HG03432 (cell line): ENCODE measurements at regions not wholly inside any gene's neighbourhood (a gene's known extent, or its start where the extent isn't known, plus 50 kb on each side); places are given as distances from the start of the nearest gene placed in this dataset.
A peak's percentile ranks its signal among the peaks of the same experiment; 100 is the strongest.
"Not testable (repeated sequence)": the region's sequence is repeated elsewhere in the genome, so short reads cannot be mapped to it uniquely, and the experiment has no call there.

ENCODE experiments used
- ATAC-seq: cut with Tn5 transposase; IDR thresholded peaks from one replicate; pipeline ENCODE4 v1.9.1; 2021; ENCODE audit warnings: mild to moderate bottlenecking, moderate library complexity; ENCODE audit not compliant: unreplicated experiment

DNA sequence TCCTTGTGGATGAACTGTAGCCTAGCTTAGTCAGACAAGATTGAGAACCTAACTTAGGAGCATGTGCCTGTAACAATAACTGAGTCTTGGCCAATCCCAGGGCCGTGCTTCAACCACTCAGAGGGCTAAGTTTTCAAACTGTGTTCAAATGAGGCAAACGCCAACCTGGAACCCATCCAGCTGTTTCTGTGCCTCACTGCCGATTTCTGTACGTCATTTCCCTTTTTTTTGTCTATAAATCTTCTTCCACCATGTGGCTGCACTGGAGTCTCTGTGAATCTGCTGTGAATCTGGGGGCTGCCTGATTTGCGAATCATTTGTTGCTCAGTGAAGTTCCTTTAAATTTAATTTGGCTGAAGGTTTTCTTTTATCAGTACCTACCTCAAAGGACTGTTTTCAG lies 115.0 kb upstream of the CHD6 start:
- no peak for ATAC-seq

DNA sequence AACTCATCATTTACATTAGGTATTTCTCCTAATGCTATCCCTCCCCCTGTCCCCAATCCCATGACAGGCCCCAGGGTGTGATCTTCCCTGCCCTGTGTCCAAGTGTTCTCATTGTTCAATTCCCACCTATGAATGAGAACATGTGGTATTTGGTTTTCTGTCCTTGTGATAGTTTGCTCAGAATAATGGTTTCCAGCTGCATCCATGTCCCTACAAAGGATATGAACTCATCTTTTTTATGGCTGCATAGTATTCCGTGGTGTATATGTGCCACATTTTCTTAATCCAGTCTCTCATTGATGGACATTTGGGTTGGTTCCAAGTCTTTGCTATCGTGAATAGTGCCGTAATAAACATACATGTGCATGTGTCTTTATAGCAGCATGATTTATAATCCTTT lies 113.0 kb upstream of the CHD6 start:
- not testable (repeated sequence) for ATAC-seq

DNA sequence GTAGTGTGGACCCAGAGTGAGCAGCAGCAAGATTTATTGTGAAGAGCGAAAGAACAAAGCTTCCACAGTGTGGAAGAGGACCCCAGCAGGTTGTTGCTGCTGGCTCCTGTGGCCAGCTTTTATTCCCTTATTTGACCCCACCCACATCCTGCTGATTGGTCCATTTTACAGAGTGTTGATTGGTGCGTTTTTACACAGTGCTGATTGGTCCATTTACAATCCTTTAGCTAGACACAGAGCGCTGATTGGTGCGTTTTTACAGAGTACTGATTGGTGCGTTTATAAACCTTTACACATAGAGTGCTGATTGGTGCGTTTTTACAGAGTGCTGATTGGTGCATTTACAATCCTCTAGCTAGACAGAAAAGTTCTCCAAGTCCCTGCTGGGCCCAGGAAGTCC lies 109.5 kb upstream of the CHD6 start:
- not testable (repeated sequence) for ATAC-seq

DNA sequence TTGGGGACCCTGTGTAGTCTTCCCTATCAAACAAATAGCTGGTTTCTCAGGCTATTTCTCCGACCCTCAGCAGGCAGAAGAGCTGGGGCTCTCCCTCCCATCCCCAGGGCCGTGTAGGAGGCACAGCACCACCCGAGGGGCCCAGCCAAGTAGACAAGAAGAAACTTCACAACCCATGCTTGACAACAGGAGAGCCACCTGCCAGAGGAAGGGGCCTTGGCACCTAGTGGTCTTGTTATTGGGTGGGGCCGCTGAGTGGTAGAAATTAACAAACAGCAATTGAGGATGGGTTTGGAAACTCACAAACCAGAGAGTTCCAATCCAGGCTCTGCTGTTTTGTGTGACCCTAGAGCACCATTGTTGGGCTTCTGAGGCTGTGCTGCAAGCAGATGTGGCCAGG lies 108.5 kb upstream of the CHD6 start:
- no peak for ATAC-seq

DNA sequence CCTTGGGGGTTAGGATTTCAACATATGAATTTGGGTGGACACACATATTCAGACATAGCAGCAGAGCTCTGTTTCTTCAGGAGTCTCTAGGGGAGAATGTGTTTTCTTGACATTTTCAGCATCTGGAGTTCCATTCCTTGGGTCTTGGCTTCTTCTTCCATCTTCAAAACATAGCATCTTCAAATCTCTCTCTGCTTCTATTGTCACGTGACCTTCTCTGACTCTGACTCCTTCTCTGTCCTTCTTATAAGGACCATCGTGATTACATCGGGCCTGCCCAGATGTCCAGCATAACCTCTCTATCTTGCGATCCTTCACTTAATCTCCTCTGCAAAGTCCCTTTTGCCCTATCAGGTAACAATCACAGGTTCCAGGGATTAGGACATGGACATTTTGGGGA lies 101.0 kb upstream of the CHD6 start:
- no peak for ATAC-seq

DNA sequence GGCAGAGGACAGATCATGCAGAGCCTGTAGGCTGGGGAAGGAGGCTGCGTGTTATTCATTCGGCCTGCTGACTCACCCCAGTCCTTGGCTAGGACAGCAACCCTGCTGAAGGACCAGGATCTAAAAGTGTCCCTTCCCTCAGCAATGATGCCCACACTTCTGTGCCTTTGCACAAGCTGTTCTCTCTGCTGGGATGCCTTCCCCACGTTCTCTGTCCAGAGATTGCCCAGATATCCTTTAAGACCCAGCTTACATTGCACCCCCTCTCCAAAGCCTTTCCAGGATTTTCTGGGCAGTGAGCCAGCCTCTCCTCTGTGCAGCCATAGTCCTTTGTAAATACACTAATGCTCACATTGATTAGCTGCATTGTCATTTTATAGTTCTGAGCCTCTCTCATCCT lies 99.3 kb upstream of the CHD6 start:
- ATAC-seq = no peak

DNA sequence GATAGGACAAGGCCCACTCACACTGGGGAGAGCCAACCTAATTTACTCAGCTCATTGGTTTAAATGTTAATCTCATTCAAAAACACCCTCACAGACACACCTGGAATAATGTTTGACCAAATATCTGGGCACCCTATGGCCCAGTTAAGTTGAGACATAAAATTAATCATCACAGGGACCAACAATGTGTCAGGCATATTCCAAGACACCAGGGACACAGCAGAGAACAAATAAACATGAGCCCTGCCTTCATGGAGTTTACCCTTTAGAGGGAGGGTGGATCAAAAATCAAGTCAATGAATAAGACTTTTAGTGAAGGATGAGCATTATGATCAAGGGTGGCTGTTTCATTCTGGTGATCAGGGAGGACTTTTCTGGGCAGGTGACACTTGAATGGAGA lies 98.7 kb upstream of the CHD6 start:
- no peak for ATAC-seq

GRCh38 chr20:41716436-41716835 lies 98.3 kb upstream of the CHD6 start:
- no peak for ATAC-seq

- no peak for ATAC-seq
Observed at GRCh38 chr20:41715526-41715925, 97.3 kb upstream of the CHD6 start.

GRCh38 chr20:41714030-41714429 lies 95.9 kb upstream of the CHD6 start:
- no peak for ATAC-seq

DNA sequence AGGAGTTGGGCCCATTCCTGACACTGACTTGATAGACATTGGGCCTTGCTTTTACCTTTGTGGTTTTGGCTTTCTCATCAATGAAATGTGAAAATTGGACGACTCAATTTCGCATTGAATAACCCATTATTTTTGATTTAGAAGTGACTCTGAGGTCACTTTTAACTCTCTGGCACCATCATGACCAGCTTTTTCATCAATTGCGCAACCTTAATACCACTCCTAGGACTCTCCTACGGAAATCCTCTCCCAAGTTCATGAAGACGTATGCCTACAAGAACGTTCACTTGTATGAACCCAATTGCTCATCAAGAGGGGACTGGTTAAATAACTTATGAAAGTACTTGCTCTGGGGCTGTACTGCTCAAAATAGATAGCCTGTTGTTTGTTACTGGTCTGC lies 86.7 kb upstream of the CHD6 start:
- ATAC-seq = no peak

DNA sequence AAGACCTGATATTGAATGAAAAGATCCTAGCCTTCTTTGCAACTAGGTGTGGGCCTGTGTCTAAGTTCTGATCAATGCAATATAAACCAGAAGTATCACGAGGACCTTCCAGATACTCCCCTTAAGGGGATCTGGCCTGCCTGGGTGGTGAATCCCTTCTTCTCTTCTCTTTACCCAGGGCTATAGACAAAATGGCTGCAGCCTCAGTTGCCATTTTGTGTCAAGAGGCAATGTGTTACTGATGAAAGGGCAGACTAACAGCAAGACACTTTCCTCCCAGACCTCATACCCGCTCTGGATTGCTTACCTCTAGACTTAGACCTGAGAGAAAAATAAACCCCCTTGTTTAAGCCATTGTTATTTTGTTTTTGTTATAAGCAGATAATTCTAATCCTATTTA lies 84.5 kb upstream of the CHD6 start:
- no peak for ATAC-seq

GRCh38 chr20:41701588-41702348 lies 83.6 kb upstream of the CHD6 start:
- no peak for ATAC-seq

GRCh38 chr20:41699673-41700072 lies 81.5 kb upstream of the CHD6 start:
- ATAC-seq = not testable (repeated sequence)

GRCh38 chr20:41697861-41698559 lies 79.8 kb upstream of the CHD6 start:
- no peak for ATAC-seq

DNA sequence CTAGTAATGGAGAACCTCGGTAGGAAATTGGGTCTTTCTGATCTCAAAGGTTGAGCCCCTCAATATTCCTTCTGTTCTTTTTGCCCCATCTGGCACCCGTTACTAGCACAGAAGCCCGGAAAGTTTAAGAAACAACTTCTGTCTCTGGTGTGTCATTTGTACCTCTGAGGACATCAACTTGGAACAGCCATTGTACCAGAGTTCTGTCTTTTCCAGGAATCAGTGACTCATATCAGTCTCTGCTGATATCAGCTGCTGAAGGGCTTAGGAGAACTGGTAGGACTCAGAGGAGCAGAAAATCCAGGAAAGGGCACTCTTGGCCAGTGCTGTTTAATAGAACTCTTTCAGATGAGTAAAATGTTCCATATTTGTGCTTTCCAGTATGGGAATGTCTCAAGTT lies 78.3 kb upstream of the CHD6 start:
- no peak for ATAC-seq

DNA sequence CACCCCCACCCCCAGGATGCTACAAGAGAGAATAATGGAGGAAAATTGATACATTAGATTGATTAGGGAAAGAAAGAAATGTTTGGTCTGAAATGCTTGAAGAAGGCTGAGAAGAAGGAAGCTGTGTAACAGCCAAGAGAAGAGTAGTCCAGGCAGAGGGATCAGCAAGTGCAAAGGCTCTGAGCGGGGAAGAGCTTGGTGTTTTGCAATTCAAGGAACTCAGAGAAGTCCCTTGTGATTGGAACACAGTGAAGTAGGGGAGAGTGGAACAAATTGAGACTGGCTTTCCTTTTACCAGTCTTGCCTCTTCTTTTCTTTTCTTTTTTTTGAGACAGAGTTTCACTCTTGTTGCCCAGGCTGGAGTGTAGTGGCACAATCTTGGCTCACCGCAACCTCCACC lies 76.6 kb upstream of the CHD6 start:
- no peak for ATAC-seq

DNA sequence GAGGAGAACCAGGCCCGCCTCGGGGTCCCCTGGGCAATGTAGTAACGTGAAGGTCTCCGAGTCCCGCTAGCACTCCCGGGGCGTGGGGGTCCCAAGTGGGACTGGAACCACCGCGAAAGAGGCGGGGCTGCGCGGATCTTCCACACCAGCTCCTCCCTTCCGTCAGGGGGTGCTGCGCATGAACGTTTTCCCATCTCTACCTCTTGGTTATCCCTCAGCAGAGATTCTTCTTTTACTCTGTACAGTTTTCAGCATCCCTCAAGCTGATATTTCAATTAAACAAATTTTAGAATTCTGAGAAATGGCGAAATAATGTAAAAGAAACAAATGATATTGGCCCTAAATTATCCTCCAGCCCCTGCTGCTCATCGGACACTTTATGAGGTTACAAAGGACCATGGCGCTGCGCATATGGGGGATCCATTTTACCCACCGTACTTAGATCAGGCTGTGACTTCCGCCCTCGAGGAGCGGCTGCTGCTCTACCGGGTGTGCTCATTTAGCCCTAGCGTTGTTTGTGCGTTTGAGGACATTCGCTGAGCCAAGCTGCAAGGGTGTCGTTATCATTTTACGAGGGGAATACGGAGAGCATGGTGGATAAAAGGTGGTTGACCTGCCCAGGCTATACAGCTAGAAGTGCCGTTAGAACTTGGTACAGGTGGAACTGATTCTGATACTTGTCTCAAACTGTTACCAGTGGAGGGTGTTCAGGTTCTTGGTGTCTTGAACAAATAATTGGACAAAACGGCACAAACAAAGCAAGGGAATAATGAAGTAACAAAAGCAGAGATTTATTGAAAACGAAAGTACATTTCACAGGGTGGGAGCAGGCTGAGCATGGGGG lies 75.2 kb upstream of the CHD6 start:
- ATAC-seq = peak; percentile 86

- peak; percentile 52 for ATAC-seq
Observed at GRCh38 chr20:41692479-41693135, 74.4 kb upstream of the CHD6 start.

- ATAC-seq = no peak
Observed at GRCh38 chr20:41691443-41691842, 73.3 kb upstream of the CHD6 start.

GRCh38 chr20:41690702-41691101 lies 72.5 kb upstream of the CHD6 start:
- no peak for ATAC-seq
